ENCODE measurements at regions not wholly inside any gene's neighbourhood (a gene's known extent, or its start where the extent isn't known, plus 50 kb on each side); places are given as distances from the start of the nearest gene placed in this dataset.

DNA sequence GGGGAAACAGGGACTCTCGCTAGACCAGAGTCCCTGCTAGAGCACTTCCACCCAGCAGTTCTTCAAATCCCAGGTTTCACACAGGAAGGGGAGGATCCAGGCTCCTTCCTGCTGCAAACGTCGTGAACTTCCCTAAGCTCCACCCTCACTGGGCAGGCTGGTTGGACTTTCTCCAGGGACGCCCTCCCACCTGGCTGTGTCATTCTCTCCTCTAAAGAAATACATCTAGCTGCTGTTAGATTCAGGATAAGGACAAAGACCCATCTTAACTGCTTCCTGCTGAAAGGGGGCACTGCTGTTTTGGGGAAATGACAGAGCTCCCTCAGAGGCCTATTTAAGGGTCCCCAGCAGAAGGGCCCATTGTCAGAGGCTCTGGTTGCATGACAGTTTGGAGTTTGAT, 230.7 kb downstream of the SEMA6A start:
- DNase-seq (ENCODE audit: low spot score): no peak
- no peak overlapping the region for H3K27ac ChIP-seq
- TF ChIP-seq, protein P1, sequence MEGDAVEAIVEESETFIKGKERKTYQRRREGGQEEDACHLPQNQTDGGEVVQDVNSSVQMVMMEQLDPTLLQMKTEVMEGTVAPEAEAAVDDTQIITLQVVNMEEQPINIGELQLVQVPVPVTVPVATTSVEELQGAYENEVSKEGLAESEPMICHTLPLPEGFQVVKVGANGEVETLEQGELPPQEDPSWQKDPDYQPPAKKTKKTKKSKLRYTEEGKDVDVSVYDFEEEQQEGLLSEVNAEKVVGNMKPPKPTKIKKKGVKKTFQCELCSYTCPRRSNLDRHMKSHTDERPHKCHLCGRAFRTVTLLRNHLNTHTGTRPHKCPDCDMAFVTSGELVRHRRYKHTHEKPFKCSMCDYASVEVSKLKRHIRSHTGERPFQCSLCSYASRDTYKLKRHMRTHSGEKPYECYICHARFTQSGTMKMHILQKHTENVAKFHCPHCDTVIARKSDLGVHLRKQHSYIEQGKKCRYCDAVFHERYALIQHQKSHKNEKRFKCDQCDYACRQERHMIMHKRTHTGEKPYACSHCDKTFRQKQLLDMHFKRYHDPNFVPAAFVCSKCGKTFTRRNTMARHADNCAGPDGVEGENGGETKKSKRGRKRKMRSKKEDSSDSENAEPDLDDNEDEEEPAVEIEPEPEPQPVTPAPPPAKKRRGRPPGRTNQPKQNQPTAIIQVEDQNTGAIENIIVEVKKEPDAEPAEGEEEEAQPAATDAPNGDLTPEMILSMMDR (conservative IDR thresholded peaks at IDR 0.05; ENCODE audit: low read depth): no peak
- POLR2A ChIA-PET (ENCODE audit: low non-redundant PET): no interaction called here
- CTCF ChIA-PET: no interaction called here
